CD14-positive monocyte (primary cell): ENCODE measurements at regions not wholly inside any gene's neighbourhood (a gene's known extent, or its start where the extent isn't known, plus 50 kb on each side); places are given as distances from the start of the nearest gene placed in this dataset.

Experiments
- DNase-seq, 3 donors: peaks; one replicate each; pipeline ENCODE4 v3.0.0-alpha.2; 2011 to 2022
- H2AFZ ChIP-seq: 2 replicates; pipeline ENCODE4 v1.6.0; 2012; ENCODE audit warnings: mild to moderate bottlenecking, low read depth, low read length, inconsistent platforms; ENCODE audit not compliant: insufficient read depth, poor library complexity, severe bottlenecking
- H3K27ac ChIP-seq, 2 donors: 1 replicate in 1 of 2; 2 replicates in 1 of 2; pipeline ENCODE4 v1.5.1; 2012 to 2013; ENCODE audit warnings: low read length in 2 of 2, control low read depth in 1 of 2, inconsistent platforms in 1 of 2, low read depth in 1 of 2, mild to moderate bottlenecking in 1 of 2
- H3K27me3 ChIP-seq, 2 donors: one replicate each; pipeline versions ENCODE4 v1.6.0 to v1.6.1; 2011 to 2013; ENCODE audit warnings: low read length in 2 of 2; ENCODE audit not compliant: control insufficient read depth in 2 of 2, insufficient read depth in 2 of 2
- H3K36me3 ChIP-seq, 2 donors: replicated peaks in 1 of 2; 1 replicate in 1 of 2; 2 replicates in 1 of 2; pipeline versions ENCODE4 v1.5.1 to v1.6.1; 2012 to 2013; ENCODE audit warnings: low read length in 2 of 2, control low read depth in 1 of 2, inconsistent platforms in 1 of 2, mild to moderate bottlenecking in 1 of 2; ENCODE audit not compliant: insufficient read depth in 2 of 2, control insufficient read depth in 1 of 2
- H3K4me1 ChIP-seq, 2 donors: 1 replicate in 1 of 2; 2 replicates in 1 of 2; pipeline versions ENCODE4 v1.5.1 to v1.6.1; 2012 to 2013; ENCODE audit warnings: low read length in 2 of 2, control low read depth in 1 of 2, inconsistent platforms in 1 of 2, mild to moderate bottlenecking in 1 of 2, moderate library complexity in 1 of 2; ENCODE audit not compliant: insufficient read depth in 2 of 2, control insufficient read depth in 1 of 2
- H3K4me2 ChIP-seq: replicated peaks from 2 replicates; pipeline ENCODE3; 2012; ENCODE audit warnings: low read length, moderate library complexity, mild to moderate bottlenecking; ENCODE audit not compliant: poor library complexity, severe bottlenecking; ENCODE audit errors: extremely low read depth
- H3K4me3 ChIP-seq, 3 experiments: fragments of 200-600 bp in 1 of 3; sonication (generic) in 1 of 3; replicated peaks in 1 of 3; 1 replicate in 2 of 3; 2 replicates in 1 of 3; pipeline ENCODE4 v1.5.1; 2011 to 2013; ENCODE audit warnings: low read length in 3 of 3, mild to moderate bottlenecking in 3 of 3, control low read depth in 2 of 3, low read depth in 2 of 3, inconsistent platforms in 1 of 3, moderate library complexity in 1 of 3
- H3K79me2 ChIP-seq: 2 replicates; pipeline ENCODE4 v1.6.0; 2012; ENCODE audit warnings: mild to moderate bottlenecking, control low read depth, inconsistent platforms, low read length, moderate library complexity; ENCODE audit not compliant: insufficient read depth
- H3K9ac ChIP-seq: 2 replicates; pipeline ENCODE4 v1.6.0; 2017; ENCODE audit warnings: low read length, mild to moderate bottlenecking; ENCODE audit not compliant: insufficient read depth, poor library complexity, severe bottlenecking
- H3K9me3 ChIP-seq, 2 donors: replicated peaks in 1 of 2; 1 replicate in 1 of 2; 2 replicates in 1 of 2; pipeline versions ENCODE4 v1.5.1 to v1.6.1; 2012 to 2013; ENCODE audit warnings: low read length in 2 of 2, control low read depth in 1 of 2; ENCODE audit not compliant: control insufficient read depth in 1 of 2, insufficient read depth in 1 of 2
- H4K20me1 ChIP-seq: 2 replicates; pipeline ENCODE4 v1.6.0; 2012; ENCODE audit warnings: mild to moderate bottlenecking, low read length, control low read depth, moderate library complexity; ENCODE audit not compliant: insufficient read depth
- H3K27ac Mint-ChIP-seq, 7 donors: one replicate each; pipeline ENCODE4 v1.8.0; 2020; ENCODE audit warnings: mild to moderate bottlenecking in 7 of 7, mixed read lengths in 7 of 7, moderate library complexity in 6 of 7, inconsistent platforms in 2 of 7
- H3K27me3 Mint-ChIP-seq, 3 donors: one replicate each; pipeline ENCODE4 v1.8.0; 2021 to 2022; ENCODE audit warnings: low read depth in 3 of 3, mild to moderate bottlenecking in 3 of 3, mixed read lengths in 3 of 3, moderate library complexity in 3 of 3, inconsistent platforms in 1 of 3
- H3K36me3 Mint-ChIP-seq, 2 donors: one replicate each; pipeline ENCODE4 v1.8.0; 2020; ENCODE audit warnings: mixed read lengths in 2 of 2, inconsistent platforms in 1 of 2, mild to moderate bottlenecking in 1 of 2
- H3K4me1 Mint-ChIP-seq: one replicate; pipeline ENCODE4 v1.8.0; 2020; ENCODE audit warnings: mild to moderate bottlenecking, mixed read lengths
- H3K4me3 Mint-ChIP-seq, 2 donors: one replicate each; pipeline ENCODE4 v1.8.0; 2020; ENCODE audit warnings: mild to moderate bottlenecking in 2 of 2, mixed read lengths in 2 of 2, moderate library complexity in 1 of 2
- H3K9me3 Mint-ChIP-seq, 7 donors: one replicate each; pipeline ENCODE4 v1.8.0; 2020 to 2022; ENCODE audit warnings: mixed read lengths in 7 of 7, mild to moderate bottlenecking in 6 of 7, moderate library complexity in 6 of 7, inconsistent platforms in 2 of 7
- CTCF ChIP-seq: fragments of 200-600 bp; IDR thresholded peaks from one replicate; pipeline ENCODE4 v1.8.0; 2022; ENCODE audit warnings: antibody characterized with exemption, mild to moderate bottlenecking
- WGBS: methylation state at CpG from one replicate; pipeline ENCODE4 v1.1.5; 2013; ENCODE audit warnings: missing lambda C conversion rate; ENCODE audit not compliant: insufficient coverage; 5-methylcytosine and 5-hydroxymethylcytosine counted together
- intact Hi-C, 2 donors: fragments of 100-400 bp; cut with micrococcal nuclease; formaldehyde crosslinking; loops; one replicate each; pipeline versions ENCODE4 v1.15.0 to v1.15.1; 2023

GRCh38 chr3:168497741-168498140 is 402.0 kb upstream of the GOLIM4 start:
- no peak for TF ChIP-seq CTCF
- DNase-seq: no peak
- H3K36me3 Mint-ChIP-seq: no peaks in the 10 kb centered on the region
- H3K4me1 Mint-ChIP-seq: no peaks in the 10 kb centered on the region
- H3K4me2 ChIP-seq: no peak overlapping the region
- no peak overlapping the region for H3K27ac Mint-ChIP-seq
- no peak overlapping the region for H3K4me3 ChIP-seq
- no peaks in the 10 kb centered on the region for H3K4me1 ChIP-seq
- H2AFZ ChIP-seq: no peak overlapping the region
- H4K20me1 ChIP-seq: no peaks in the 10 kb centered on the region
- H3K27me3 Mint-ChIP-seq: no peaks in the 10 kb centered on the region
- H3K9me3 Mint-ChIP-seq: no peaks in the 10 kb centered on the region
- WGBS: no CpG with 5 or more reads among the region's 2 CpGs
- intact Hi-C loops: no loop called here
- H3K79me2 ChIP-seq: no peaks in the 10 kb centered on the region
- H3K27me3 ChIP-seq: no peaks in the 10 kb centered on the region
- no peak overlapping the region for H3K9ac ChIP-seq
- H3K27ac ChIP-seq: no peak overlapping the region
- H3K9me3 ChIP-seq: no peaks in the 10 kb centered on the region
- H3K4me3 Mint-ChIP-seq: no peak overlapping the region
- H3K36me3 ChIP-seq: no peaks in the 10 kb centered on the region

- no peaks in the 10 kb centered on the region for H3K9me3 Mint-ChIP-seq
- Histone ChIP-seq H3K27ac (no peak overlapping the region), H3K9me3 (no peaks in the 10 kb centered on the region), H2AFZ (no peak overlapping the region), H3K36me3 (no peaks in the 10 kb centered on the region), H3K9ac (no peak overlapping the region), H4K20me1 (no peaks in the 10 kb centered on the region), H3K4me1 (no peaks in the 10 kb centered on the region), H3K4me3 (no peak overlapping the region), H3K4me2 (no peak overlapping the region), H3K27me3 (no peaks in the 10 kb centered on the region), H3K79me2 (no peaks in the 10 kb centered on the region)
- DNase-seq: no peak
- H3K27ac Mint-ChIP-seq: no peak overlapping the region
- no peaks in the 10 kb centered on the region for H3K27me3 Mint-ChIP-seq
- intact Hi-C loops: no loop called here
- WGBS: no CpG with 5 or more reads among the region's 4 CpGs
- no peak overlapping the region for H3K4me3 Mint-ChIP-seq
- TF ChIP-seq CTCF: no peak
- no peaks in the 10 kb centered on the region for H3K4me1 Mint-ChIP-seq
- no peaks in the 10 kb centered on the region for H3K36me3 Mint-ChIP-seq
Measured at GRCh38 chr3:168497183-168497582, 401.5 kb upstream of the GOLIM4 start.
